HG03378 (cell line): ENCODE measurements at regions not wholly inside any gene's neighbourhood (a gene's known extent, or its start where the extent isn't known, plus 50 kb on each side); places are given as distances from the start of the nearest gene placed in this dataset.
"Not testable (repeated sequence)": the region's sequence is repeated elsewhere in the genome, so short reads cannot be mapped to it uniquely, and the experiment has no call there.

Experiments used
- ATAC-seq: cut with Tn5 transposase; IDR thresholded peaks from one replicate; pipeline ENCODE4 v1.9.1; 2021; ENCODE audit warnings: mild to moderate bottlenecking, moderate library complexity; ENCODE audit not compliant: unreplicated experiment

DNA sequence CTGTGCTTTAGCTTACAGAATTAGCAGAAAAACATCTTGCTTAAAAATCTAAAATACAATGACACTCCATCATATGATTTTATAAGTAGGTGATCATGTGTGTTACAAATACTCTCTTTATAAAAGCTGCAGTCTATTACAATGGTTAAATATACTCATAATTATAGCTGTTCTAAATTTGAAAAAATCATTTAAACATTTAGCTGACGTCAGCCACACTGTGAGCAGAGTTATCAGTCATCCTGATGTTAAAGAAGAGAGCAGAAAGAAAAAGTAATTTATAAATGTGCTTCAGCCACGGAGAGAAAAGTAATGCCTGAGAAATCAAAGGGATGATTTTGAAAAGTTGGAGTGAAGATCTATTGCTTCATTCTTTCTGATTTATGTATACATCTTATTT is 1325.9 kb upstream of the B3GALT2 start:
- ATAC-seq = no peak

DNA sequence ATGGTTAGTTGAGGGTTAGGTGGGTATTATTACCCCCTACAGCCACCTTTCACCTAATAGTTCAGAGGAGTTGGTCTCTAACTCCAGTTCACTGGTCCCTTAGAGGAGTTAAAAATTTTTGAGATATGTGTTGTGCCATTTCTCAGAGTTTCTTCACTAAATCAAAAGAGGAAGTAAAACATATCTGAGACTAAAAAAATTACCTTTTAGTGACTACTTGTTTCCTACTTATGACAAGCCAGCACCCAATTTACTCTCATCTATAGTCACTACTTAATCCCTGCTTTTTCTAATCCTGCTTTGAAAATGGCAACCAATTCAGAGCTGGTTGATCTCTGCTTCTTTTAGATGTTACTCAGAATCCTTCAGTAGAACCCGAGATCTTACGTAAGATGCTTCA is 1316.8 kb upstream of the B3GALT2 start:
- ATAC-seq = peak; percentile 71

DNA sequence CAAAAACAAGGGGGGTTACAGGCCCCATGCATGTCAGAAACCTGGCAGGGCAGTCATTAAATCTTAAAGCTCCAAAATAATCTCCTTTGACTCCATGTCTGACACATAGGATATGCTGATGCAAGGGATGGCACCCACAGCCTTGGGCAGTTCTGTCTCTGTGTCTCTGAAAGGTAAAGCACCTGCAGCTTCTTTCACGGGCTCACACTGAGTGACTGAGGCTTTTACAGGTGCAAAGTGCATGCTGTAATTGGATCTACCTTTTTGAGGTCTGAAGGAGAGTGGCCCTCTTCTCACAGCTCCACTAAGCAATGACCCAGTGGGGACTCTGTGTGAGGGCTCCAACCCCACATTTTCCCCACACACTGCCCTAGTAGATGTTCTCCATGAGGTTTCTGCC is 1309.0 kb upstream of the B3GALT2 start:
- ATAC-seq = no peak

DNA sequence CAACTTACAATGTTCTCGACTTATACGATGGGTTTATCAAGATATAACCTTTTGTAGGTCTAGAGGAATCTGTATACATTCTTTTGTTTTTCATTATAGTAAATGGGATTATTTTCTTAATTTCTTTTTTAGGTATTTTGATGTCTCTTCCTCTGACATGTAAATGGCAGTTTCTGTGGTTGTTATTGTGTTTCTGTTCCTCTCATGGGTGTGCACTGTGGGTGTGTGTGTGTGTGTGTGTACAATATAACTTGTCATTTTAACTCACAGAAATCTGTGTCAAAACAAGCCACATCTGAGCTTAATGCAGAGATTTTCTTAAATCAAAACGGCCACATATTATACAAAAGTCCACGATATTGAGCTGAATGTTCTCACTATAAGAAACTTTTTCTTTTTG is 1300.8 kb upstream of the B3GALT2 start:
- no peak for ATAC-seq

GRCh38 chr1:194485432-194485831 is 1299.0 kb upstream of the B3GALT2 start:
- no peak for ATAC-seq

DNA sequence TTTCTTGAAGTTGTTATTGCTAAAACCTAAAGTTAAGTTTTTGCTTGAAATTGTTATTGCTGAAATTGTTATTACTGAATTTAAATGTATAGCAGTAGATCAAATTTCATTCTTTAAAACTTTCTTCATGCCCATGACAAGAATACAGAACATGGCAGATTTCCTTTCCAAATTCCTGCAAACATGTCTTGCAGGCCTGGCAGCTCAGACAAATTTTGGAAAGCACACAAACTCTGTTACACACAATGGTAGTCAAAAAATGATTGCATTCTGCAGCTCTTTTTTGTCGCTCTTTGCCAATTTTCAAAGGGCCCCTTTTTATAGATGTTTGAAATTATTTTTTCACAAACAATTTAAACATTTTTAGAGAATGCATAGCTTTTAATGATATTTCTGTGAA is 1292.3 kb upstream of the B3GALT2 start:
- no peak for ATAC-seq

DNA sequence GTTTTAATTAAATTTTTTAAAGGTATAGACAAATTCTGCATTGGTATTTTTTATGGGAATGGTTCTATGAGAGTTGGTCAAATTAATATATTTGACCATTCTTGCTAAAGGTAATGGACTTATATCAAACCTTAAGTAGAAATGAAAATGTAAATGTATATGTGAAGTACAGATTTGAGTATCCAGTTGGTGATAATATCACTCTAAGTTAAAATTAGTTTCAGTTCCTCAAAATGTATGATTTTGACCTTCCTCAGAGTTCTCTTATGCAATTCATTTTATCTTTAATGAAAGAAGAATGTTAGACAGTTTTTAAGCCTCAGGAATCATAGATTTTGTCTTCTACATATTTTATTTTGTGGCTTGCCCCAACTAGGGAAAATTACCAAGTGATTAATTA is 1291.5 kb upstream of the B3GALT2 start:
- ATAC-seq = peak; percentile 99

DNA sequence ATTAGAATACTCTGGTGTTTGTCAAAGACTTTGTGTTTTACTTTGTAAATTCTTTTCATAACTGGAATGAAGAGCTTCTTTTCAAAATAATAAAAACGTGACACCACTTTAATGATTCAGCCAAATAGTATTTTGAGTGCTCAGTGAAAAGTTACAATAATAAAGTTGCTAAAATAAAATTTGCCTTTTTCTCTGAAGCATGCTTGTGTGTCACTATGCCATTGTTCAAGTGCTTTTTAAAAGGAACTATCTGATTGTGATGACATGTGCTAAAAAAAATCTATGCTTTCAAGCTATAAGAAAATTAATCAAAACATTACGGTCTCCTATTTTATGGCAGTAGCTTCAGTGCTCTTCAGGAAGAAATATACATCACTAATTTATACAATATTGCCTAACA is 1290.5 kb upstream of the B3GALT2 start:
- ATAC-seq = no peak

GRCh38 chr1:194476351-194476750 is 1289.9 kb upstream of the B3GALT2 start:
- ATAC-seq = no peak

- no peak for ATAC-seq
Observed at GRCh38 chr1:194474701-194475100, 1288.3 kb upstream of the B3GALT2 start.

- no peak for ATAC-seq
Observed at GRCh38 chr1:194473766-194474165, 1287.4 kb upstream of the B3GALT2 start.

DNA sequence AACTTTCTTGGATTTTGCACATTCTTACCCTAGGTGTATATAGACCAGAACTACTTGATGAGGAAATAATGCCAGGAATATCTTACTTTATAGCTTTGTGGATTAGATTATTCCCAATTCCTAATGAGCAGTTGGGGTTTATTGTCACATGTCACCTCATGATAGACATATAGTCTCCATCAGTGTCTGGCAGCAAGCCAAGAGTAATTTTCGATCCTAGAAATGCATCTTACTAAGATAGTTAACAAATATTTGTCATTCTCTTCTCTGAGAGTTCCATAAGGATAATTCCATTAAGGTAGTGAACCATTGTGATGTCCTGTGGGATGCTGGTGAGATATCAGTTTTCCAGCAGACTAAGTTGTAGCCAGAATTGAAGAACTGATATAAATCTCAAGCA is 1282.9 kb upstream of the B3GALT2 start:
- ATAC-seq = no peak

DNA sequence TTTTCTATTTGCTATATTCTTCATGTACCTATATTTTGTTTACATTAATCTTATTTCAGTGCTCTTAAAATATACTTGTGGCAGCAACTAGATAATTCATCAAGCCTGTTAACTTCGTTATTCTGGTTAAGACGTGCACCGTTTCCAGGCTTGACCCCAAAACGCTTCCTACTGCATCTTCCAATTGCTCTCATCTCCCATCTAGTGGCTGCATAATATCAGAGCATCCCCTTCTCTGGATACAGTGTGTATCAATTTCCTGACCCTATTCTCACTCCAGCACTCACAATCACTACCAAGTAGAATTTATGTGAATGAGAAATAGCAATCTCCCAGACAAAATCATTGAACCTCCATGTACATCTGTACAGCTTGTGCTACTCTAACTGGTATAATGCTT is 1280.3 kb upstream of the B3GALT2 start:
- no peak for ATAC-seq

DNA sequence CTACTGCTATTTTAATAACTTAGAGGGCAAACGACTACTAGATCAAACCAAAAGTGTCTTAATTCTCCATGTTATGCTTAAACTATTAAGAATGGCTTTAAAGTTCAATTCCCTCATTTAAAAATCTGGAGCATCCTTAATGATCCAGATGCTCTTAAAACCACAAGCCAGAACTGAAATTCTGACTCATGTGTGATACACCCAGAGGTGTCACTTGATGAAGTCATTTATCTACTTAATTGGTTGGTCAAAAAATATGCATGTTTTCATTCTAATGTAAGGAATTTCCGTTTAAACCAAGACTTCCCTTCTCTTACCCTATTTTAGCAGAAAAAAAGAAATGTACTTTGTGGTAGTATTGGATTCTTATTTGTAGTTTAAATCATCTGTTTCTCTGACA is 1261.2 kb upstream of the B3GALT2 start:
- ATAC-seq = no peak

DNA sequence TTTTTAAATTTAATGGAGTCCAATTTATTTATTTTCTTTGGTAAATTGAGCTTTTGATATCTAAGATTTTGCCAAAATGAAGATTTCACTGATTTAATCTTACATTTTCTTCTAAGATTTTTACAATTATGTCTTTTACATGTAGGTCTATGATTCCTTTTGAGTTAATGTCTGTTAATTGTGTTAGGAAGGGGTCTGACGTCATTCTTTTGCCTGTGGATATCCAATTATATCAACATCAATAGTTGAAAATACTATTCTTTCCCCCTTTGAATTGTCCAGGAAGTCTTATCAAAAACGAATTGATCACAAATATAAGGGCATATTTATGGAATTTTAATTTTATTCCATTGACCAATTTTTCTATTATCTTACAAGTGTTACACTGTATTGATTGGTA is 1258.8 kb upstream of the B3GALT2 start:
- ATAC-seq = no peak

DNA sequence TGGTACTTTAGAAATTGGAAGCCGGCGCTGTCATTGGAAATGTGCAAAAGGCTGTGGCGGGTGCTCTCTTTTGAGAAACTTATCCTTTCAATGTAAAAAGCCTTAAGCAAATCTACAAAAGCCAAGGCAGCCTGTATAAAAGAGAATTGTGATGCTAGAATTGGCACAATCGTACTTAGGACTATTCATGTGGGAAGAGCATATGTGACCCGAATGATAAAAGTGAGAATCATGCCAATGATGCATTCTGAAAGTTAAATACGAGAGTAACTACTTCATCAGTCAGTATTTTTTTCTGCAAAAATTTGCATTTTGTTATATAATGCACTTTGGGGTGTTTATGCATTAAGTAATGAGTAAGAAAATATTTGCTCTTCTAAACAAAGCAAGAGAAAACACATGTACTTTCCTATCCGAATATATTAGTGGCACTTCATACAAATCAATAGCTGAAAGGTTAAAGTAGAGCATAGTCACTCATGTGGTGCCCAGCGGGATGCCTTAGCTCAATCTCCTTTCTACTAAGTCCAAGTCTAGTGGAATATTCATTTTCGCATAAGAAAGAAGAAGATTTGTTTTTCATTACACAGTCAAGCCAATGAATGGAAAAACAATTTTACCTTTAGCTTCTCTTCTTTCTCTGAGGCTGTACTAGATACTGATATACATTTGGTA is 1256.6 kb upstream of the B3GALT2 start:
- ATAC-seq = no peak

- no peak for ATAC-seq
Observed at GRCh38 chr1:194437135-194437534, 1250.7 kb upstream of the B3GALT2 start.

GRCh38 chr1:194431121-194431520 is 1244.7 kb upstream of the B3GALT2 start:
- ATAC-seq = no peak

DNA sequence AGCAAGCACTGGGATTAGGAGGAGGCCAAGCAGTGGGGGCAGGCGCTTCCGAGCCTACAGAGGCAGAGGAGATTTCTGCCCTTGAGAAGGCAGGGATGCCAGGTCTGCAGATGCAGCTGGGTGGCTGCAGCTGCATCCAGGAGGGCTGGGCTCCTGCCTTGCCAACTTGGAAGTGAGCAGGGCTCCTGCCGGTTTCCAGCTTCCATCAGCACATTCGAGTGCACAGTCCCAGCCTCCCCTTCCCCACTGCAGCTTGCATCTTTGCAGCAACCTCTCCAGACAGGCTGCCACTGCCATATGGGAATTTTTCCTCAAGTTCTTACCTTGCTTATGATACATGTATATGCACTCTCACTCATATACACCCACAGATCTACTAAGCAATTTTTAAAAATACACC is 1234.3 kb upstream of the B3GALT2 start:
- no peak for ATAC-seq

GRCh38 chr1:194419721-194420120 is 1233.3 kb upstream of the B3GALT2 start:
- no peak for ATAC-seq

- ATAC-seq = no peak
Observed at GRCh38 chr1:194410756-194411155, 1224.3 kb upstream of the B3GALT2 start.

GRCh38 chr1:194407238-194407637 is 1220.8 kb upstream of the B3GALT2 start:
- not testable (repeated sequence) for ATAC-seq

- no peak for ATAC-seq
Observed at GRCh38 chr1:194394676-194395075, 1208.3 kb upstream of the B3GALT2 start.
